ENCODE measurements at regions not wholly inside any gene's neighbourhood (a gene's known extent, or its start where the extent isn't known, plus 50 kb on each side); places are given as distances from the start of the nearest gene placed in this dataset.

- Histone ChIP-seq H3K9me2 (ENCODE audit: insufficient read depth, low read length) (no peaks in the 10 kb centered on the region), H4K20me1 (ENCODE audit: insufficient read depth) (no peaks in the 10 kb centered on the region), H3K4me2 (ENCODE audit: low read length) (no peak overlapping the region), H3K36me3 (ENCODE audit: insufficient read depth, low read length) (no peaks in the 10 kb centered on the region), H3K79me2 (replicated peaks; ENCODE audit: insufficient read depth, low read length) (no peaks in the 10 kb centered on the region), H3K9me3 (ENCODE audit: low read length) (peaks cover 5% of the 10 kb centered on the region), H2AFZ (ENCODE audit: low read depth, low read length) (no peak overlapping the region), H3F3A (ENCODE audit: insufficient read depth, low read length, poor library complexity, severe bottlenecking) (no peaks in the 10 kb centered on the region), H3K27ac (ENCODE audit: low read length) (no peak overlapping the region), H3K27me3 (ENCODE audit: insufficient read depth, low read depth, low read length) (no peaks in the 10 kb centered on the region), H3K9ac (ENCODE audit: low read length) (no peak overlapping the region), H3K4me3 (ENCODE audit: low read length) (no peak overlapping the region)
- TF ChIP-seq TAF1 (IDR thresholded peaks at IDR 0.05; ENCODE audit: low read depth) (no peak), MXI1 (conservative IDR thresholded peaks at IDR 0.05; ENCODE audit: poor library complexity, severe bottlenecking) (no peak), EP300 (conservative IDR thresholded peaks at IDR 0.05; ENCODE audit: poor library complexity, severe bottlenecking) (no peak), REST (IDR thresholded peaks at IDR 0.05; ENCODE audit: borderline replicate concordance) (no peak), EZH2 (IDR thresholded peaks at IDR 0.05; ENCODE audit: borderline replicate concordance, insufficient read depth, low read length, poor library complexity, severe bottlenecking) (no peak), RAD21 (conservative IDR thresholded peaks at IDR 0.05) (no peak), POLR2AphosphoS5 (IDR thresholded peaks at IDR 0.05) (no peak), SMC3 (conservative IDR thresholded peaks at IDR 0.05; ENCODE audit: poor library complexity) (no peak), CTCF (IDR thresholded peaks at IDR 0.05; ENCODE audit: poor library complexity, severe bottlenecking) (no peak)
Observed at GRCh38 chr13:38044067-38044466, 174.5 kb upstream of the TRPC4 start.

- Histone ChIP-seq H3K27ac (ENCODE audit: low read length) (no peak overlapping the region), H3K27me3 (ENCODE audit: insufficient read depth, low read depth, low read length) (no peaks in the 10 kb centered on the region)
Observed at GRCh38 chr13:38042771-38043170, 173.2 kb upstream of the TRPC4 start.

More at GRCh38 chr13:38042771-38043170, 173.2 kb upstream of the TRPC4 start:
- TF ChIP-seq REST (IDR thresholded peaks at IDR 0.05; ENCODE audit: borderline replicate concordance) (no peak), CTCF (IDR thresholded peaks at IDR 0.05; ENCODE audit: poor library complexity, severe bottlenecking) (no peak), TAF1 (IDR thresholded peaks at IDR 0.05; ENCODE audit: low read depth) (no peak), MXI1 (conservative IDR thresholded peaks at IDR 0.05; ENCODE audit: poor library complexity, severe bottlenecking) (no peak), RAD21 (conservative IDR thresholded peaks at IDR 0.05) (no peak), SMC3 (conservative IDR thresholded peaks at IDR 0.05; ENCODE audit: poor library complexity) (no peak), EZH2 (IDR thresholded peaks at IDR 0.05; ENCODE audit: borderline replicate concordance, insufficient read depth, low read length, poor library complexity, severe bottlenecking) (no peak), EP300 (conservative IDR thresholded peaks at IDR 0.05; ENCODE audit: poor library complexity, severe bottlenecking) (no peak), POLR2AphosphoS5 (IDR thresholded peaks at IDR 0.05) (no peak)
- no peaks in the 10 kb centered on the region for H3F3A ChIP-seq (ENCODE audit: insufficient read depth, low read length, poor library complexity, severe bottlenecking)
- no peak overlapping the region for H2AFZ ChIP-seq (ENCODE audit: low read depth, low read length)
- no peaks in the 10 kb centered on the region for H3K9me2 ChIP-seq (ENCODE audit: insufficient read depth, low read length)
- H3K4me2 ChIP-seq (ENCODE audit: low read length): no peak overlapping the region
- H3K36me3 ChIP-seq (ENCODE audit: insufficient read depth, low read length): no peaks in the 10 kb centered on the region
- no peak overlapping the region for H3K4me3 ChIP-seq (ENCODE audit: low read length)
- H3K9ac ChIP-seq (ENCODE audit: low read length): no peak overlapping the region
- H3K9me3 ChIP-seq (ENCODE audit: low read length): peaks cover 5% of the 10 kb centered on the region
- no peaks in the 10 kb centered on the region for H3K79me2 ChIP-seq (replicated peaks; ENCODE audit: insufficient read depth, low read length)
- H4K20me1 ChIP-seq (ENCODE audit: insufficient read depth): no peaks in the 10 kb centered on the region
